Tibial nerve (tissue), 4 donors: ENCODE measurements at regions not wholly inside any gene's neighbourhood (a gene's known extent, or its start where the extent isn't known, plus 50 kb on each side); places are given as distances from the start of the nearest gene placed in this dataset.

Experiments
- DNase-seq, 2 donors: peaks; one replicate each; pipeline ENCODE4 v3.0.0-alpha.2; 2019; ENCODE audit warnings: low spot score in 2 of 2
- H3K27ac ChIP-seq, 4 donors: fragments of 200-600 bp; sonication (generic) in 3 of 4; one replicate each; pipeline ENCODE4 v1.5.1; 2017 to 2019; ENCODE audit warnings: mild to moderate bottlenecking in 1 of 4
- H3K27me3 ChIP-seq, 2 donors: fragments of 200-600 bp; sonication (generic) in 1 of 2; one replicate each; pipeline versions ENCODE4 v1.5.1 to v1.6.0; 2017 to 2019
- H3K36me3 ChIP-seq, 3 donors: fragments of 200-600 bp; sonication (generic); one replicate each; pipeline ENCODE4 v1.5.1; 2018 to 2019
- H3K4me1 ChIP-seq, 4 donors: fragments of 200-600 bp; sonication (generic) in 3 of 4; one replicate each; pipeline ENCODE4 v1.5.1; 2017 to 2019
- H3K4me3 ChIP-seq, 4 donors: fragments of 200-600 bp; sonication (generic) in 3 of 4; one replicate each; pipeline ENCODE4 v1.5.1; 2017 to 2019; ENCODE audit warnings: mild to moderate bottlenecking in 1 of 4, moderate library complexity in 1 of 4
- H3K9me3 ChIP-seq, 4 donors: fragments of 200-600 bp; sonication (generic) in 3 of 4; one replicate each; pipeline ENCODE4 v1.5.1; 2017 to 2019
- EP300 ChIP-seq, 2 donors: sonication (generic); formaldehyde crosslinking; IDR thresholded peaks; one replicate each; pipeline ENCODE4 v1.6.1; 2017; ENCODE audit warnings: antibody characterized with exemption in 2 of 2, mild to moderate bottlenecking in 1 of 2
- POLR2A ChIP-seq, 2 donors: fragments of 450-650 bp; IDR thresholded peaks; one replicate each; pipeline ENCODE4 v1.6.1; 2017; ENCODE audit warnings: antibody characterized with exemption in 2 of 2, mild to moderate bottlenecking in 2 of 2, moderate library complexity in 2 of 2
- WGBS, 2 donors: methylation state at CpG; one replicate each; pipeline ENCODE4 v1.1.5; 2018; 5-methylcytosine and 5-hydroxymethylcytosine counted together
- TF ChIP-seq, protein P1 (sequence below), 5 experiments: fragments of 200-600 bp in 3 of 5; fragments of 450-650 bp in 2 of 5; sonication (generic) in 3 of 5; IDR thresholded peaks; one replicate each; pipeline ENCODE4 v1.5.1; 2016 to 2019; ENCODE audit warnings: antibody characterized with exemption in 5 of 5, mild to moderate bottlenecking in 3 of 5, moderate library complexity in 2 of 5

DNA sequence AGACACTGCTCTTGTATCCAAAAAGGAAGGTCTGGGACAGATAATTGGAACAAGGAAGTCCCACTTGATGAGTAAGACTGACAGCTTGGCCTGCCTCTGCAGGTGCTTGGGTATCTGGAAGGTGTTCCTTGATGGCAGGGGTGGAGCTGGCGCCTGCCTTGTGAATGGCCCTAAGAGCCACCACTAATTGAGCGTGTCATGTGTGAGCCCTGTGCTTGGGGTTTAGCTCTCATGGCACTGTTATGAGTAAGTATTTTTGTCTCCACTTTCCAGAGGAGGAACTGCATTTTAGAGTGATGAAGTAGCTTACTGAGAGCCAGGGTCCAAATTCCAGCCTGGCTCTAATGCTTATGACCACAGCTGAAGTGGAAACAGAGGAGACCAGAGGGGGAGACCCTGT lies 71.2 kb upstream of the NECTIN1 start:
- Histone ChIP-seq H3K36me3 (no peaks in the 10 kb centered on the region), H3K27me3 (no peaks in the 10 kb centered on the region), H3K4me1 (no peaks in the 10 kb centered on the region), H3K27ac (no peak overlapping the region), H3K9me3 (no peaks in the 10 kb centered on the region), H3K4me3 (no peak overlapping the region)
- TF ChIP-seq, protein P1, sequence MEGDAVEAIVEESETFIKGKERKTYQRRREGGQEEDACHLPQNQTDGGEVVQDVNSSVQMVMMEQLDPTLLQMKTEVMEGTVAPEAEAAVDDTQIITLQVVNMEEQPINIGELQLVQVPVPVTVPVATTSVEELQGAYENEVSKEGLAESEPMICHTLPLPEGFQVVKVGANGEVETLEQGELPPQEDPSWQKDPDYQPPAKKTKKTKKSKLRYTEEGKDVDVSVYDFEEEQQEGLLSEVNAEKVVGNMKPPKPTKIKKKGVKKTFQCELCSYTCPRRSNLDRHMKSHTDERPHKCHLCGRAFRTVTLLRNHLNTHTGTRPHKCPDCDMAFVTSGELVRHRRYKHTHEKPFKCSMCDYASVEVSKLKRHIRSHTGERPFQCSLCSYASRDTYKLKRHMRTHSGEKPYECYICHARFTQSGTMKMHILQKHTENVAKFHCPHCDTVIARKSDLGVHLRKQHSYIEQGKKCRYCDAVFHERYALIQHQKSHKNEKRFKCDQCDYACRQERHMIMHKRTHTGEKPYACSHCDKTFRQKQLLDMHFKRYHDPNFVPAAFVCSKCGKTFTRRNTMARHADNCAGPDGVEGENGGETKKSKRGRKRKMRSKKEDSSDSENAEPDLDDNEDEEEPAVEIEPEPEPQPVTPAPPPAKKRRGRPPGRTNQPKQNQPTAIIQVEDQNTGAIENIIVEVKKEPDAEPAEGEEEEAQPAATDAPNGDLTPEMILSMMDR (IDR thresholded peaks at IDR 0.05) = no peak
- no peak for TF ChIP-seq EP300 (IDR thresholded peaks at IDR 0.05)
- 91% methylated on average over 2 of the region's 2 CpGs for WGBS, 2 donors
- no peak for DNase-seq

DNA sequence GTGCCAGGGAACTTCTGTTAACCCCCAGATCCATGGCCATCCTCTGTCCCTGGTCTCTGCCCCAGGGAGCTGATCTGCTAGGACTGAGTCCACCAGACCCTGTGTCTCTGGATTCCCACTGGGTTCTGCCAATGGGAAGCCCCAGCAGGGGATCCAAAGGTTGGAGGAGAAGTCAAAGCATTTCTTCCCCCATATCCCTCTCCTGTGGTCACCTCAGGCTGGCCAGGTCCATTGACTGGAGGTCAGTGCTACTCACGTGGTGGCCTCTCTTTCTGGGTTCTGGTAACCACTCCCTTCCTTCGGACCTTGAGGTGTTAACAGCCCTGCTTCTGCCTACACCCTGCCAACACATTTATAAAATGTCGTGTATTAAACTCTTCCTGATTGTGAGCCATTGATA lies 69.7 kb upstream of the NECTIN1 start:
- Histone ChIP-seq H3K27me3 (no peaks in the 10 kb centered on the region), H3K36me3 (no peaks in the 10 kb centered on the region), H3K27ac (no peak overlapping the region), H3K4me3 (no peak overlapping the region), H3K9me3 (no peaks in the 10 kb centered on the region), H3K4me1 (peaks cover 0 to 12% (median 0%) of the 10 kb centered on the region in 4 donors)
- TF ChIP-seq, protein P1 (IDR thresholded peaks at IDR 0.05) = no peak
- TF ChIP-seq POLR2A (IDR thresholded peaks at IDR 0.05) (no peak), EP300 (IDR thresholded peaks at IDR 0.05) (no peak)
- no peak for DNase-seq
- WGBS, 2 donors = 87 to 88% methylated on average over 3 of the region's 3 CpGs

DNA sequence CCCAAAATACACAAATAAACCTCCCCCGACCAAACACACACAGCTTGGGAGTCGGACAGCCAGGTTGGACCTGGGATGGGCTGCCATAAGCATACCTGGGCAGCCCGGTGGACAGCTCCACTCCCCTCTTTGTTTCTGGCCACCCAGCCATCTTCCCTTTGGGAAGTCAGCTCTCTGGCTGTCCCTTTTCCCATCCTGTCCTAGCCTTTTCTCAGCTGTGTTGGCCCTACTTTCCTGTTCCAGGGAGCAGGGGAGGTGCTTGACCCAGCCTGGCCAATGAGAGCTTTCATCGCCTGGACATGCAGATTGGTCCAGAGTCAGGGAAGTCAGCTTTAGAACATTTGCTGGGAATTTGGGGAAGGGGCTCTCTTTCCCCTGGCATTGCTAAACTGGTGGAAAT lies 68.7 kb upstream of the NECTIN1 start:
- no peak for TF ChIP-seq POLR2A (IDR thresholded peaks at IDR 0.05)
- no peak for TF ChIP-seq EP300 (IDR thresholded peaks at IDR 0.05)
- Histone ChIP-seq H3K9me3 (no peaks in the 10 kb centered on the region), H3K4me1 (peaks cover 0 to 18% (median 0%) of the 10 kb centered on the region in 4 donors), H3K36me3 (no peaks in the 10 kb centered on the region), H3K27ac (no peak overlapping the region), H3K27me3 (no peaks in the 10 kb centered on the region), H3K4me3 (no peak overlapping the region)
- WGBS, 2 donors = 56 to 70% methylated on average over 4 of the region's 4 CpGs
- DNase-seq = no peak

DNA sequence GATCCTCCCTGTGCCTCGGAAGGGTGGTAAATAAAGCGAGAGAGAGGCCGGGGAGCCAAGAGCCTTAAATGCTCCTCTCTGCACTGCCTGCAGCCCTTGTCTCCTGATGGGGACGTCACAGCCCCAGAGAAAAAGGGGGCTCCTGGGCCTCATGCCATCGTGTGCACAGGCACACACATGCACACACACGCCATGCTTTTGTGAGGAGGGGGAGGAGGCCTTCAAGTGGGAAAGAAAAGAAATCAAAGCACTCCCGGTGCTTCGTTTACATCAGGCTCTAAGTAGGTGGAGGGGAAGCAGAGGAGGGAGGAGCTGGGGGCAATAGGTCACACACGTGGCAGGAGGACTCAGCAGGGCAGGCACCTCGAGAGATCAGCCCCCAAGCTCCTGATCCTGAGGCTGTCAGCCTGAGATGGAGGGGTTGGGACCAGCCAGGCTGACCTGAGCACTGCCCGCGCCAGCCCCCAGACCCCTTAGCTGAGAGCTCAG lies 68.2 kb upstream of the NECTIN1 start:
- WGBS, 2 donors = 33 to 37% methylated on average over 12 of the region's 12 CpGs
- Histone ChIP-seq H3K36me3 (no peaks in the 10 kb centered on the region), H3K4me1 (peaks cover 0 to 24% (median 0%) of the 10 kb centered on the region in 4 donors), H3K27ac (no peak overlapping the region), H3K9me3 (no peaks in the 10 kb centered on the region), H3K27me3 (no peaks in the 10 kb centered on the region), H3K4me3 (no peak overlapping the region)
- TF ChIP-seq EP300 (IDR thresholded peaks at IDR 0.05) (no peak), POLR2A (IDR thresholded peaks at IDR 0.05) (no peak)
- TF ChIP-seq, protein P1 (IDR thresholded peaks at IDR 0.05) = no peak
- no peak for DNase-seq

DNA sequence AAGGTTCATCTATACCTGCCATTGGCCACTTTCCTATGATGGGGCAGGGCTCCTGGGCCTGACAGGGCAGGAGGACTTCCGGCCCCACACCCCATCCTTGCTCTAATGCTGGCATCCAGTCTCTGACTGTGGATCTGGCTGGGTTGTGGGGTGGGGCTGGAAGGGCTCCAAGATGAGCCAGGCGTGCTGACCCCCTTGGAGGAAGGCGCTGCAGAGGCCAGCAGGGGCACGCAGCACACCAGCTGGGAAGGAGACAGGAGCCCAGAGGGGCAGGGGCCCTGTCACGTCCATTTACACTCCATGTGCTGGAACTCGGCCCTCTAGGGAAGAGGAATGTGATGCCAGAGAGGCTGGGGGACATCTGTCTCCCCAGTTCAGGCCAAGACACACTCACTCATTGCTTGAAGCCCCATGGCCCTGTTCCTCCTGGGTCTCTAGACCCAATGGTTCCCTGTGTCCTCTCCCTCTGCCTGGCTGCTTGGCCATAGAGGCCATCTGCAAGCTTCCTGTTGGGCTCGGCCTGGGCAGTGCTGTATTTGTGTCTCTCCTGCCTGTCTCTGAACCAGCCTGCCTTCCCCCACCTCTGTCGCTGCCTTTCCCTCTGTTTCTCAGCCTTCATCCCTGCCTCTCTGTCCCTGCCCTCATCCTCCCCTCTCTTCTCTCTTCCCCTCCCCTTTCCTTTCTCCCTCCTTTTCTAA lies 67.5 kb upstream of the NECTIN1 start:
- DNase-seq = no peak
- H3K9me3 ChIP-seq = no peaks in the 10 kb centered on the region
- 66 to 73% methylated on average over 6 to 8 of the region's 8 CpGs for WGBS, 2 donors

More for the DNA sequence above, 67.5 kb upstream of the NECTIN1 start:
- peaks cover 0 to 30% (median 0%) of the 10 kb centered on the region in 4 donors for H3K4me1 ChIP-seq
- H3K36me3 ChIP-seq = no peaks in the 10 kb centered on the region
- no peaks in the 10 kb centered on the region for H3K27me3 ChIP-seq
- TF ChIP-seq, protein P1 (IDR thresholded peaks at IDR 0.05) = no peak
- no peak for TF ChIP-seq EP300 (IDR thresholded peaks at IDR 0.05)
- TF ChIP-seq POLR2A (IDR thresholded peaks at IDR 0.05) = no peak
- H3K27ac ChIP-seq = no peak overlapping the region
- no peak overlapping the region for H3K4me3 ChIP-seq
